ENCODE measurements at regions not wholly inside any gene's neighbourhood (a gene's known extent, or its start where the extent isn't known, plus 50 kb on each side); places are given as distances from the start of the nearest gene placed in this dataset.

GRCh38 chr20:58129721-58130151 lies 98.7 kb downstream of the ANKRD60 start:
- no peaks in the 10 kb centered on the region for H3K9me3 ChIP-seq
- H3K36me3 ChIP-seq: no peaks in the 10 kb centered on the region
- intact Hi-C loops (cut with DNase I): no loop called here
- no peak overlapping the region for H3K27ac ChIP-seq
- peaks cover 8% of the 10 kb centered on the region for H3K4me1 ChIP-seq
- ATAC-seq: peak in 1 of 2 donors; percentile 16
- no peak overlapping the region for H3K4me3 ChIP-seq
- H3K27me3 ChIP-seq (ENCODE audit: low read depth): no peaks in the 10 kb centered on the region
- TF ChIP-seq CTCF (IDR thresholded peaks at IDR 0.05): no peak
- no peak for DNase-seq

GRCh38 chr20:58128635-58129625 lies 99.5 kb downstream of the ANKRD60 start:
- peaks cover 8% of the 10 kb centered on the region for H3K4me1 ChIP-seq
- intact Hi-C loops (cut with DNase I): no loop called here
- no peaks in the 10 kb centered on the region for H3K9me3 ChIP-seq
- H3K4me3 ChIP-seq: no peak overlapping the region
- no peak for TF ChIP-seq CTCF (IDR thresholded peaks at IDR 0.05)
- DNase-seq: no peak
- no peaks in the 10 kb centered on the region for H3K36me3 ChIP-seq
- H3K27me3 ChIP-seq (ENCODE audit: low read depth): no peaks in the 10 kb centered on the region
- ATAC-seq: no peak
- H3K27ac ChIP-seq: no peak overlapping the region

GRCh38 chr20:58127701-58128111 lies 100.7 kb downstream of the ANKRD60 start:
- TF ChIP-seq CTCF (IDR thresholded peaks at IDR 0.05): no peak
- ATAC-seq (no peak), DNase-seq (no peak)
- no peaks in the 10 kb centered on the region for H3K27me3 ChIP-seq (ENCODE audit: low read depth)
- no peak overlapping the region for H3K27ac ChIP-seq
- intact Hi-C loops (cut with DNase I): no loop called here
- H3K4me3 ChIP-seq: no peak overlapping the region
- no peaks in the 10 kb centered on the region for H3K36me3 ChIP-seq
- H3K9me3 ChIP-seq: no peaks in the 10 kb centered on the region
- H3K4me1 ChIP-seq: peaks cover 8% of the 10 kb centered on the region

- H3K9me3 ChIP-seq: no peaks in the 10 kb centered on the region
- no peak overlapping the region for H3K27ac ChIP-seq
- TF ChIP-seq CTCF (IDR thresholded peaks at IDR 0.05): no peak
- DNase-seq (no peak), ATAC-seq (no peak)
- no peaks in the 10 kb centered on the region for H3K27me3 ChIP-seq (ENCODE audit: low read depth)
- no peaks in the 10 kb centered on the region for H3K36me3 ChIP-seq
- H3K4me1 ChIP-seq: no peaks in the 10 kb centered on the region
- H3K4me3 ChIP-seq: no peak overlapping the region
- intact Hi-C loops (cut with DNase I): no loop called here
These were observed 102.7 kb downstream of the ANKRD60 start for GRCh38 chr20:58125726-58126125.

- DNase-seq: no peak
- no peak for ATAC-seq
- Histone ChIP-seq H3K27ac (no peak overlapping the region), H3K27me3 (ENCODE audit: low read depth) (no peaks in the 10 kb centered on the region), H3K4me1 (no peaks in the 10 kb centered on the region), H3K9me3 (no peaks in the 10 kb centered on the region), H3K4me3 (no peak overlapping the region), H3K36me3 (no peaks in the 10 kb centered on the region)
- intact Hi-C loops (cut with DNase I): no loop called here
- TF ChIP-seq CTCF (IDR thresholded peaks at IDR 0.05): no peak
These were observed 110.5 kb downstream of the ANKRD60 start for GRCh38 chr20:58117944-58118343.
